NB4 (cell line): ENCODE measurements at regions not wholly inside any gene's neighbourhood (a gene's known extent, or its start where the extent isn't known, plus 50 kb on each side); places are given as distances from the start of the nearest gene placed in this dataset.

Source experiments
- CTCF ChIP-seq: IDR thresholded peaks from one replicate; pipeline ENCODE4 v1.5.1; 2012; ENCODE audit warnings: low read depth, low read length
- POLR2A ChIP-seq: IDR thresholded peaks from 2 replicates; pipeline ENCODE4 v1.6.1; 2011; ENCODE audit warnings: mild to moderate bottlenecking; ENCODE audit not compliant: insufficient read length; ENCODE audit errors: extremely low read depth
- TF ChIP-seq, protein P1 (sequence below): IDR thresholded peaks from 2 replicates; pipeline ENCODE4 v1.6.1; 2011; ENCODE audit warnings: low read depth, low read length

DNA sequence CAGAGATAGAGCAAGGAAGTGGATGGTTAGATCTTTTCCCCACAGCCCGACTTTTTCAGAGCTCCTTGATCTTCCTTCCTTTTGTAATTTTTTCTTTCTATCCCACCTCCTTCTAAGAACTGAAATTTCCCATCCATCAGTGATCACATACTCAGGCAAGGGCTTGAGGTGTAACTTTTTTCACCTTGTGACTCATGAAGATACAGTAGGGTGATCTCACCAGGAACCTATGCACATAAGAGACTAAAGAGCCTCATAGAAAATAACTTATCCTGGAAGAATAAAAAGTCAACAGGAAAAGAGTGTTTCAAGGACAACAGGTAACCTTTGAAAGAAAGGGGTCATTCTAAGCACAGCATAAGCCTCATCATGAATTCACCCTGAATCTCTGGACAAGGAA, 131.2 kb upstream of the HCCS start:
- TF ChIP-seq CTCF (no peak), POLR2A (no peak)
- TF ChIP-seq, protein P1, sequence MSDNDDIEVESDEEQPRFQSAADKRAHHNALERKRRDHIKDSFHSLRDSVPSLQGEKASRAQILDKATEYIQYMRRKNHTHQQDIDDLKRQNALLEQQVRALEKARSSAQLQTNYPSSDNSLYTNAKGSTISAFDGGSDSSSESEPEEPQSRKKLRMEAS: no peak
